GM19438 (cell line): ENCODE measurements at regions not wholly inside any gene's neighbourhood (a gene's known extent, or its start where the extent isn't known, plus 50 kb on each side); places are given as distances from the start of the nearest gene placed in this dataset.

ENCODE experiments used
- ATAC-seq: cut with Tn5 transposase; IDR thresholded peaks from one replicate; pipeline ENCODE4 v1.9.1; 2021; ENCODE audit warnings: low read depth; ENCODE audit not compliant: unreplicated experiment

GRCh38 chr18:67381608-67382150, 134.8 kb downstream of the DSEL start:
- no peak for ATAC-seq

GRCh38 chr18:67380867-67381266, 135.7 kb downstream of the DSEL start:
- no peak for ATAC-seq

- no peak for ATAC-seq
Measured at GRCh38 chr18:67379981-67380380, 136.5 kb downstream of the DSEL start.

- no peak for ATAC-seq
Measured at GRCh38 chr18:67376372-67376771, 140.1 kb downstream of the DSEL start.

GRCh38 chr18:67373636-67374035, 142.9 kb downstream of the DSEL start:
- no peak for ATAC-seq

- ATAC-seq, result no peak
Measured at GRCh38 chr18:67367540-67367939, 149.0 kb downstream of the DSEL start.

- no peak for ATAC-seq
Measured at GRCh38 chr18:67363694-67364093, 152.8 kb downstream of the DSEL start.

GRCh38 chr18:67362906-67363305, 153.6 kb downstream of the DSEL start:
- no peak for ATAC-seq

- peak; percentile 62 for ATAC-seq
Measured at GRCh38 chr18:67359873-67360838, 156.4 kb downstream of the DSEL start.

GRCh38 chr18:67358947-67359346, 157.6 kb downstream of the DSEL start:
- no peak for ATAC-seq

- ATAC-seq, result no peak
Measured at GRCh38 chr18:67354692-67355091, 161.8 kb downstream of the DSEL start.

GRCh38 chr18:67354091-67354490, 162.4 kb downstream of the DSEL start:
- ATAC-seq, result no peak

- ATAC-seq, result no peak
Measured at GRCh38 chr18:67347438-67347837, 169.1 kb downstream of the DSEL start.

- ATAC-seq, result no peak
Measured at GRCh38 chr18:67342159-67342558, 174.4 kb downstream of the DSEL start.

GRCh38 chr18:67337696-67338095, 178.8 kb downstream of the DSEL start:
- no peak for ATAC-seq

GRCh38 chr18:67331857-67332256, 184.7 kb downstream of the DSEL start:
- no peak for ATAC-seq

- no peak for ATAC-seq
Measured at GRCh38 chr18:67319109-67319508, 197.4 kb downstream of the DSEL start.

- no peak for ATAC-seq
Measured at GRCh38 chr18:67318651-67319050, 197.9 kb downstream of the DSEL start.

- ATAC-seq, result no peak
Measured at GRCh38 chr18:67310826-67311225, 205.7 kb downstream of the DSEL start.

GRCh38 chr18:67308819-67309218, 207.7 kb downstream of the DSEL start:
- ATAC-seq, result no peak

GRCh38 chr18:67305466-67305865, 211.1 kb downstream of the DSEL start:
- no peak for ATAC-seq

- ATAC-seq, result no peak
Measured at GRCh38 chr18:67302043-67302442, 214.5 kb downstream of the DSEL start.
